OCI-LY3 (cell line): ENCODE measurements at regions not wholly inside any gene's neighbourhood (a gene's known extent, or its start where the extent isn't known, plus 50 kb on each side); places are given as distances from the start of the nearest gene placed in this dataset.
A peak's percentile ranks its signal among the peaks of the same experiment; 100 is the strongest.

Experiments
- H2AFZ ChIP-seq: fragments of 200-600, 300-600 bp; shearing (Covaris generic); 2 replicates; pipeline ENCODE4 v1.6.0; 2014; ENCODE audit warnings: antibody characterized with exemption, low read depth, low read length
- H3K27ac ChIP-seq: fragments of 200-600, 300-600 bp; sonication (generic); 2 replicates; pipeline ENCODE4 v1.5.1; 2014; ENCODE audit warnings: mild to moderate bottlenecking, low read length, moderate library complexity, mixed read lengths
- H3K27me3 ChIP-seq: fragments of 200-600, 300-600 bp; sonication (generic); 2 replicates; pipeline ENCODE4 v1.6.1; 2014; ENCODE audit warnings: low read depth, low read length, mixed read lengths
- H3K36me3 ChIP-seq: fragments of 200-600, 300-600 bp; sonication (generic); replicated peaks from 2 replicates; pipeline ENCODE3; 2014; ENCODE audit warnings: low read depth, low read length, mixed read lengths
- H3K4me1 ChIP-seq: fragments of 300-600, 200-600 bp; sonication (generic); 2 replicates; pipeline ENCODE4 v1.6.1; 2014; ENCODE audit warnings: low read length, mixed read lengths
- H3K4me2 ChIP-seq: fragments of 200-600, 300-600 bp; sonication (generic); 2 replicates; pipeline ENCODE4 v1.6.1; 2014; ENCODE audit warnings: low read length, mixed read lengths
- H3K4me3 ChIP-seq: fragments of 300-600, 200-600 bp; sonication (generic); 2 replicates; pipeline ENCODE4 v1.5.1; 2014; ENCODE audit warnings: antibody characterized with exemption, mild to moderate bottlenecking, low read length, moderate library complexity
- H3K79me2 ChIP-seq: fragments of 300-600, 200-600 bp; shearing (Covaris generic); 2 replicates; pipeline ENCODE4 v1.6.1; 2014; ENCODE audit warnings: mild to moderate bottlenecking, low read length, mixed read lengths
- H3K9ac ChIP-seq: fragments of 300-600, 200-600 bp; shearing (Covaris generic); 2 replicates; pipeline ENCODE4 v1.6.0; 2014; ENCODE audit warnings: mild to moderate bottlenecking, low read length, moderate library complexity
- H3K9me3 ChIP-seq: fragments of 200-600, 300-600 bp; shearing (Covaris generic); 2 replicates; pipeline ENCODE4 v1.6.1; 2014; ENCODE audit warnings: low read length, mixed read lengths; ENCODE audit not compliant: insufficient read depth
- H4K20me1 ChIP-seq: fragments of 200-600, 300-600 bp; sonication (generic); 2 replicates; pipeline ENCODE4 v1.6.1; 2016; ENCODE audit warnings: low read length, mixed read lengths; ENCODE audit not compliant: insufficient read depth
- EZH2phosphoT487 ChIP-seq: fragments of 200-600 bp; shearing (Covaris generic); IDR thresholded peaks from 2 replicates; pipeline ENCODE4 v1.6.1; 2018; ENCODE audit warnings: antibody characterized with exemption, mixed run types, low read depth
- TF ChIP-seq, protein P1 (sequence below): fragments of 200-600, 300-600 bp; sonication (generic); IDR thresholded peaks from 2 replicates; pipeline ENCODE4 v1.5.1; 2014; ENCODE audit warnings: antibody characterized with exemption, low read length, low read depth

DNA sequence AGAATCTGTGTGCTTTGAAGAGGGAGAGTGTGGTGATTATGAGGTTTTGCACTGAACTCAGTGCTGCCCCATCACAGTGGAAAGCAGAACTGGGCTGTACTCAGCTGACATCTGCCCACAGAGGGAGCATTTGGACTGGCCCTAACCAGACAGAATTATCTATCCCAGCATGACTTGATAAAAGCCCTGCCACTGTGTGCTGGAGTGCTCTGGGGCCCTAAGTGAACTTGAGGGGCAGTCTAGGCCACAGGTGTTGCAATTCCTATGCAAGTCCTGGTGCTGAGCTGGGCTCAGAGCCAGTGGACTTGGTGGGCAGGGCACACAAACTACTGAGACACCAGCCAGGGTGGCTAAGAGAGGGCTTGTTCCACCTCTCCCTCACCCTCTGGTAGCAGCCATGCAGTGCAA is 269.2 kb upstream of the CTNNB1 start:
- Histone ChIP-seq H3K9me3 (no peaks in the 10 kb centered on the region), H3K9ac (no peak overlapping the region)

GRCh38 chr3:40930756-40931155 is 268.5 kb upstream of the CTNNB1 start:
- no peak overlapping the region for H3K9ac ChIP-seq
- H3K27ac ChIP-seq = no peak overlapping the region
- peaks cover 10% of the 10 kb centered on the region for H3K27me3 ChIP-seq
- no peak overlapping the region for H3K4me2 ChIP-seq
- H3K36me3 ChIP-seq = no peaks in the 10 kb centered on the region
- H3K4me1 ChIP-seq = 0 out of 2 replicates have a peak, but pooled peaks cover 2% of the 10 kb centered on the region
- no peaks in the 10 kb centered on the region for H4K20me1 ChIP-seq
- H3K4me3 ChIP-seq = no peak overlapping the region
- H2AFZ ChIP-seq = no peak overlapping the region
- H3K9me3 ChIP-seq = no peaks in the 10 kb centered on the region
- TF ChIP-seq, protein P1, sequence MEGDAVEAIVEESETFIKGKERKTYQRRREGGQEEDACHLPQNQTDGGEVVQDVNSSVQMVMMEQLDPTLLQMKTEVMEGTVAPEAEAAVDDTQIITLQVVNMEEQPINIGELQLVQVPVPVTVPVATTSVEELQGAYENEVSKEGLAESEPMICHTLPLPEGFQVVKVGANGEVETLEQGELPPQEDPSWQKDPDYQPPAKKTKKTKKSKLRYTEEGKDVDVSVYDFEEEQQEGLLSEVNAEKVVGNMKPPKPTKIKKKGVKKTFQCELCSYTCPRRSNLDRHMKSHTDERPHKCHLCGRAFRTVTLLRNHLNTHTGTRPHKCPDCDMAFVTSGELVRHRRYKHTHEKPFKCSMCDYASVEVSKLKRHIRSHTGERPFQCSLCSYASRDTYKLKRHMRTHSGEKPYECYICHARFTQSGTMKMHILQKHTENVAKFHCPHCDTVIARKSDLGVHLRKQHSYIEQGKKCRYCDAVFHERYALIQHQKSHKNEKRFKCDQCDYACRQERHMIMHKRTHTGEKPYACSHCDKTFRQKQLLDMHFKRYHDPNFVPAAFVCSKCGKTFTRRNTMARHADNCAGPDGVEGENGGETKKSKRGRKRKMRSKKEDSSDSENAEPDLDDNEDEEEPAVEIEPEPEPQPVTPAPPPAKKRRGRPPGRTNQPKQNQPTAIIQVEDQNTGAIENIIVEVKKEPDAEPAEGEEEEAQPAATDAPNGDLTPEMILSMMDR = no peak
- TF ChIP-seq EZH2phosphoT487 = no peak
- H3K79me2 ChIP-seq = no peaks in the 10 kb centered on the region

More for the DNA sequence above, 269.2 kb upstream of the CTNNB1 start:
- H3K4me1 ChIP-seq = 0 out of 2 replicates have a peak, but pooled peaks cover 2% of the 10 kb centered on the region
- no peaks in the 10 kb centered on the region for H3K79me2 ChIP-seq
- H3K4me2 ChIP-seq = no peak overlapping the region
- H3K36me3 ChIP-seq = no peaks in the 10 kb centered on the region
- no peaks in the 10 kb centered on the region for H4K20me1 ChIP-seq
- no peak overlapping the region for H2AFZ ChIP-seq
- TF ChIP-seq, protein P1 = peak; percentile 23
- no peak for TF ChIP-seq EZH2phosphoT487
- no peak overlapping the region for H3K4me3 ChIP-seq
- H3K27me3 ChIP-seq = peaks cover 10% of the 10 kb centered on the region
- no peak overlapping the region for H3K27ac ChIP-seq

DNA sequence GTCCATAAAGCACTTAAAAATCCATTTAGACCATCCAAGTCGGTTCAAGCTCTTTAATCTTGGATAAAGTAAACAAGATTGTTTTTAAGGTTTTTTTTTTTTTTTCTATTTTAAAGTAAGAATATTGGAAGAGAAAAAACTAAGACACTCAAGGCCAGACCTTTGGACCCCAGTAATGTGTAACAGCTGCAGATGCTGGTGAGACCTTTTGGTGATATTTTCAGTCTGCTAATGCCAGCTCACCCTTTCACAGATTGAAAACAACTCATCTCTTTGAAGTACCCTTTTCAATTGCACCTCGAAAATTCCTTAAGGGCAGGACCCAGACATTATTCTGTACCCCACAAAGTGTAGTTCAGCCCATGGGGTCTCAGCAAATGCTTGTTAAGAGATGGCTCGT is 260.7 kb upstream of the CTNNB1 start:
- no peak overlapping the region for H3K4me2 ChIP-seq
- H3K4me1 ChIP-seq = no peaks in the 10 kb centered on the region
- no peaks in the 10 kb centered on the region for H3K27me3 ChIP-seq
- H2AFZ ChIP-seq = no peak overlapping the region
- no peaks in the 10 kb centered on the region for H3K79me2 ChIP-seq
- TF ChIP-seq EZH2phosphoT487 = no peak
- TF ChIP-seq, protein P1 = no peak
- H3K36me3 ChIP-seq = no peaks in the 10 kb centered on the region
- no peak overlapping the region for H3K4me3 ChIP-seq
- no peaks in the 10 kb centered on the region for H3K9me3 ChIP-seq
- no peak overlapping the region for H3K9ac ChIP-seq
- H4K20me1 ChIP-seq = no peaks in the 10 kb centered on the region
- H3K27ac ChIP-seq = no peak overlapping the region

DNA sequence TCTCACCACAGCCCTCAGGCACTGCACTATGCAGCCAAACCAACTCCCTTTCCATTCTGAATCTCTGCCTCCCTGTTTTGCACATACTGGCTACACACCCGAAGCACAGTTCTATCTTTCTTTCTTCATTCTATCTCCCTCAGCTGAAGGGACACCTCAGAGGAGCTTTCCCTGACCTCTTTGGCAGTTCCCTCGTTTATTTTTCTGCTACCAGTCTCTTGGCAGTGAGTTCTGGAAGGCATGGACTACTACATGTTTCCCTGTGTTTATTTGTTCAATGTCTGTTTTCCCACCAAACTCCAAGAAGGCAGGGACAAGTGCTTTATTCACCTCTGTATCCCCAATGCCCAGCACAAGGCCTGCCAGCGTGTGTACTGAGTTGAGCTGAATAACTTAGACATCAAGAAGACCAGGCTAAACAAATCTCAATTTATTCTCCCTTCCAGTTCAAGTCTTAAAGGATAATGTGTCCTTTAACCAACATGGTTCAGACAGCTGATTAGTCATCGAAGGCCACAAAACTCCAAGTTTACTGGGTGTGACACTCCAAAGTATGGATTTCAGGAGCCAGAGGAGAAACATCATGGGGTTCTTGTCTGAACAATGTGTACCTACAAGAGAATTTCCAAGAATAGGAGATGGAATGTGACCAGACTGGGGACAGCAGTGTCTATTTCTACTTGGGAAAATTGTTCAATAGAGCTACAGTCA is 260.1 kb upstream of the CTNNB1 start:
- Histone ChIP-seq H3K79me2 (no peaks in the 10 kb centered on the region), H3K9ac (no peak overlapping the region), H3K4me2 (no peak overlapping the region), H2AFZ (no peak overlapping the region), H3K27ac (no peak overlapping the region), H3K4me3 (no peak overlapping the region), H3K4me1 (no peaks in the 10 kb centered on the region), H3K27me3 (no peaks in the 10 kb centered on the region), H3K9me3 (no peaks in the 10 kb centered on the region), H3K36me3 (no peaks in the 10 kb centered on the region), H4K20me1 (no peaks in the 10 kb centered on the region)
- TF ChIP-seq EZH2phosphoT487 = no peak
- TF ChIP-seq, protein P1 = no peak
